HG03159 (cell line): ENCODE measurements at regions not wholly inside any gene's neighbourhood (a gene's known extent, or its start where the extent isn't known, plus 50 kb on each side); places are given as distances from the start of the nearest gene placed in this dataset.
"Not testable (repeated sequence)": the region's sequence is repeated elsewhere in the genome, so short reads cannot be mapped to it uniquely, and the experiment has no call there.

Source experiments
- ATAC-seq: cut with Tn5 transposase; IDR thresholded peaks from one replicate; pipeline ENCODE4 v1.9.1; 2021; ENCODE audit warnings: mild to moderate bottlenecking, moderate library complexity; ENCODE audit not compliant: unreplicated experiment

GRCh38 chr3:124132813-124133212 lies 140.9 kb upstream of the ROPN1 start:
- ATAC-seq: no peak

- no peak for ATAC-seq
Measured at GRCh38 chr3:124133366-124133940, 141.5 kb upstream of the ROPN1 start.

- no peak for ATAC-seq
Measured at GRCh38 chr3:124137216-124137615, 145.3 kb upstream of the ROPN1 start.

GRCh38 chr3:124138148-124138547 lies 146.2 kb upstream of the ROPN1 start:
- no peak for ATAC-seq

GRCh38 chr3:124140746-124141145 lies 148.8 kb upstream of the ROPN1 start:
- ATAC-seq: no peak

- no peak for ATAC-seq
Measured at GRCh38 chr3:124142389-124142970, 150.6 kb upstream of the ROPN1 start.

GRCh38 chr3:124143047-124143446 lies 151.1 kb upstream of the ROPN1 start:
- no peak for ATAC-seq

- no peak for ATAC-seq
Measured at GRCh38 chr3:124144035-124144814, 152.3 kb upstream of the ROPN1 start.

- no peak for ATAC-seq
Measured at GRCh38 chr3:124147429-124147828, 155.5 kb upstream of the ROPN1 start.

GRCh38 chr3:124147946-124148345 lies 156.0 kb upstream of the ROPN1 start:
- ATAC-seq: no peak

GRCh38 chr3:124149081-124149480 lies 157.2 kb upstream of the ROPN1 start:
- no peak for ATAC-seq

GRCh38 chr3:124149771-124150170 lies 157.8 kb upstream of the ROPN1 start:
- ATAC-seq: no peak

GRCh38 chr3:124152891-124153290 lies 161.0 kb upstream of the ROPN1 start:
- ATAC-seq: not testable (repeated sequence)

- no peak for ATAC-seq
Measured at GRCh38 chr3:124156866-124157712, 165.2 kb upstream of the ROPN1 start.

- no peak for ATAC-seq
Measured at GRCh38 chr3:124157748-124158147, 165.8 kb upstream of the ROPN1 start.

GRCh38 chr3:124158168-124158881 lies 166.4 kb upstream of the ROPN1 start:
- no peak for ATAC-seq

GRCh38 chr3:124161448-124161847 lies 169.5 kb upstream of the ROPN1 start:
- ATAC-seq: no peak

- no peak for ATAC-seq
Measured at GRCh38 chr3:124163689-124164088, 171.8 kb upstream of the ROPN1 start.

- ATAC-seq: no peak
Measured at GRCh38 chr3:124168271-124168670, 176.3 kb upstream of the ROPN1 start.

GRCh38 chr3:124172283-124172682 lies 180.4 kb upstream of the ROPN1 start:
- ATAC-seq: no peak

- no peak for ATAC-seq
Measured at GRCh38 chr3:124172816-124173215, 180.9 kb upstream of the ROPN1 start.
